HCT116 (cell line): ENCODE measurements at regions not wholly inside any gene's neighbourhood (a gene's known extent, or its start where the extent isn't known, plus 50 kb on each side); places are given as distances from the start of the nearest gene placed in this dataset.

Source experiments
- EGR1 ChIP-seq: IDR thresholded peaks from 2 replicates; pipeline ENCODE4 v1.6.1; 2012; ENCODE audit warnings: low read depth
- ELF1 ChIP-seq: IDR thresholded peaks from 2 replicates; pipeline ENCODE4 v1.6.1; 2012; ENCODE audit warnings: low read depth, borderline replicate concordance
- EZH2 ChIP-seq: fragments of 200-600 bp; sonication (generic); IDR thresholded peaks from 2 replicates; pipeline ENCODE4 v1.6.1; 2017; ENCODE audit warnings: antibody characterized with exemption, mixed run types
- EZH2phosphoT487 ChIP-seq: fragments of 200-600 bp; IDR thresholded peaks from 2 replicates; pipeline ENCODE4 v1.6.1; 2018; ENCODE audit warnings: antibody characterized with exemption, borderline replicate concordance
- JUND ChIP-seq: IDR thresholded peaks from 2 replicates; pipeline ENCODE4 v1.6.1; 2012
- POLR2A ChIP-seq: IDR thresholded peaks from 2 replicates; pipeline ENCODE4 v1.7.0; 2011; ENCODE audit warnings: borderline replicate concordance; ENCODE audit not compliant: insufficient read depth, insufficient read length; ENCODE audit errors: extremely low read depth
- POLR2AphosphoS5 ChIP-seq: IDR thresholded peaks from 2 replicates; pipeline ENCODE4 v1.6.1; 2011; ENCODE audit warnings: mild to moderate bottlenecking, low read depth, low read length, moderate library complexity
- RAD21 ChIP-seq: IDR thresholded peaks from 2 replicates; pipeline ENCODE4 v1.6.1; 2012; ENCODE audit warnings: low read depth, mild to moderate bottlenecking
- TCF7L2 ChIP-seq: IDR thresholded peaks from 2 replicates; pipeline ENCODE4 v1.7.0; 2011; ENCODE audit warnings: borderline replicate concordance, inconsistent platforms; ENCODE audit not compliant: insufficient read depth, insufficient read length; ENCODE audit errors: extremely low read depth
- YY1 ChIP-seq: IDR thresholded peaks from 2 replicates; pipeline ENCODE4 v1.6.1; 2011; ENCODE audit warnings: low read length, low read depth, moderate library complexity, mild to moderate bottlenecking; ENCODE audit not compliant: insufficient replicate concordance; ENCODE audit errors: extremely low read depth
- TF ChIP-seq, protein P1 (sequence below), 3 experiments: fragments of 200-600 bp in 1 of 3; sonication (generic) in 1 of 3; IDR thresholded peaks in 2 of 3; conservative IDR thresholded peaks in 1 of 3; 2 replicates each; pipeline ENCODE4 v1.5.1; 2012 to 2017; ENCODE audit warnings: low read depth in 2 of 3, low read length in 2 of 3, antibody characterized with exemption in 1 of 3, borderline replicate concordance in 1 of 3, control low read depth in 1 of 3, mild to moderate bottlenecking in 1 of 3, mixed read lengths in 1 of 3, mixed run types in 1 of 3, moderate library complexity in 1 of 3; ENCODE audit not compliant: insufficient read depth in 1 of 3
- TF ChIP-seq, protein P2 (sequence below): IDR thresholded peaks from 2 replicates; pipeline ENCODE4 v1.6.1; 2012
- TF ChIP-seq, protein P3 (sequence below): IDR thresholded peaks from 2 replicates; pipeline ENCODE4 v1.6.1; 2012; ENCODE audit warnings: low read depth

DNA sequence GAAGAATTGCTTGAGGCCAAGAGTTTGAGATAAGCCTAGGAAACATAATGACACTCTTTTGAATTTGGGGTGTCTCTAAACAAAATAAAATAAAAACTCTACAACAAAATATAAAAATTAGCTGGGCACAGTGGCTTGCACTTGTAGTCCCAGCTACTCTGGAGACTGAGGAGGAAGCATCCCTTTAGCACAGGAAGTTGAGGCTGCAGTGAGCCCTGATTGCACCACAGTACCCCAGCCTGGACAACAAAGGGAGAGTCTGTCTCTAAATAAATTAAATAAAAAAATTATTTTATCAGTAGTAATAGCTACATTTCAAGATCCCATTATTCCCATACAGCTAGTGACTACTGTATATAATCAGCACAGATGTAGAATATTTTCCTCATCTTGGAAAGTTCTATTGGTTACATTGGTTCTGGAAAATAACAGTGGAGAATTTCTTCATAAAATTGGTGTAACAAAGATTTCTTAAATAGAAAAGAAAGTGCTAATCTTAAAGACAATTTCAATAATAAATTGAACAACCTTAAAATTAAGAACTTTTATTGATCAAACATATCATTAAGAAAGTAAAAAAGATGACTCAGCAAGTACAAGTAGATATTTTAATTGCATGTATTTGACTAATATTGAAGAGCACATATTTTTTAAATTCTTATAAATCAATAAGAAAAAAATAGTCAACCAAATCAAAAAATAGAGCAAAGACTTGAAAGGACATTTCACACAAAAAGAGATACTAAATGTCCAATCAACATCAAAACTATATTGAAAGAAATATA is 90.4 kb upstream of the KYNU start:
- TF ChIP-seq YY1: no peak
- no peak for TF ChIP-seq EZH2phosphoT487
- no peak for TF ChIP-seq EZH2
- TF ChIP-seq, protein P1, sequence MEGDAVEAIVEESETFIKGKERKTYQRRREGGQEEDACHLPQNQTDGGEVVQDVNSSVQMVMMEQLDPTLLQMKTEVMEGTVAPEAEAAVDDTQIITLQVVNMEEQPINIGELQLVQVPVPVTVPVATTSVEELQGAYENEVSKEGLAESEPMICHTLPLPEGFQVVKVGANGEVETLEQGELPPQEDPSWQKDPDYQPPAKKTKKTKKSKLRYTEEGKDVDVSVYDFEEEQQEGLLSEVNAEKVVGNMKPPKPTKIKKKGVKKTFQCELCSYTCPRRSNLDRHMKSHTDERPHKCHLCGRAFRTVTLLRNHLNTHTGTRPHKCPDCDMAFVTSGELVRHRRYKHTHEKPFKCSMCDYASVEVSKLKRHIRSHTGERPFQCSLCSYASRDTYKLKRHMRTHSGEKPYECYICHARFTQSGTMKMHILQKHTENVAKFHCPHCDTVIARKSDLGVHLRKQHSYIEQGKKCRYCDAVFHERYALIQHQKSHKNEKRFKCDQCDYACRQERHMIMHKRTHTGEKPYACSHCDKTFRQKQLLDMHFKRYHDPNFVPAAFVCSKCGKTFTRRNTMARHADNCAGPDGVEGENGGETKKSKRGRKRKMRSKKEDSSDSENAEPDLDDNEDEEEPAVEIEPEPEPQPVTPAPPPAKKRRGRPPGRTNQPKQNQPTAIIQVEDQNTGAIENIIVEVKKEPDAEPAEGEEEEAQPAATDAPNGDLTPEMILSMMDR (IDR thresholded peaks at IDR 0.05 in 2 of 3, conservative IDR thresholded peaks at IDR 0.05 in 1 of 3; ENCODE audit: borderline replicate concordance in 1 of 3, insufficient read depth in 1 of 3, low read depth in 2 of 3, low read length in 2 of 3): no peak
- no peak for TF ChIP-seq JUND
- TF ChIP-seq, protein P2, sequence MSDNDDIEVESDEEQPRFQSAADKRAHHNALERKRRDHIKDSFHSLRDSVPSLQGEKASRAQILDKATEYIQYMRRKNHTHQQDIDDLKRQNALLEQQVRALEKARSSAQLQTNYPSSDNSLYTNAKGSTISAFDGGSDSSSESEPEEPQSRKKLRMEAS: no peak
- no peak for TF ChIP-seq ELF1
- TF ChIP-seq POLR2AphosphoS5: no peak
- no peak for TF ChIP-seq RAD21
- TF ChIP-seq, protein P3, sequence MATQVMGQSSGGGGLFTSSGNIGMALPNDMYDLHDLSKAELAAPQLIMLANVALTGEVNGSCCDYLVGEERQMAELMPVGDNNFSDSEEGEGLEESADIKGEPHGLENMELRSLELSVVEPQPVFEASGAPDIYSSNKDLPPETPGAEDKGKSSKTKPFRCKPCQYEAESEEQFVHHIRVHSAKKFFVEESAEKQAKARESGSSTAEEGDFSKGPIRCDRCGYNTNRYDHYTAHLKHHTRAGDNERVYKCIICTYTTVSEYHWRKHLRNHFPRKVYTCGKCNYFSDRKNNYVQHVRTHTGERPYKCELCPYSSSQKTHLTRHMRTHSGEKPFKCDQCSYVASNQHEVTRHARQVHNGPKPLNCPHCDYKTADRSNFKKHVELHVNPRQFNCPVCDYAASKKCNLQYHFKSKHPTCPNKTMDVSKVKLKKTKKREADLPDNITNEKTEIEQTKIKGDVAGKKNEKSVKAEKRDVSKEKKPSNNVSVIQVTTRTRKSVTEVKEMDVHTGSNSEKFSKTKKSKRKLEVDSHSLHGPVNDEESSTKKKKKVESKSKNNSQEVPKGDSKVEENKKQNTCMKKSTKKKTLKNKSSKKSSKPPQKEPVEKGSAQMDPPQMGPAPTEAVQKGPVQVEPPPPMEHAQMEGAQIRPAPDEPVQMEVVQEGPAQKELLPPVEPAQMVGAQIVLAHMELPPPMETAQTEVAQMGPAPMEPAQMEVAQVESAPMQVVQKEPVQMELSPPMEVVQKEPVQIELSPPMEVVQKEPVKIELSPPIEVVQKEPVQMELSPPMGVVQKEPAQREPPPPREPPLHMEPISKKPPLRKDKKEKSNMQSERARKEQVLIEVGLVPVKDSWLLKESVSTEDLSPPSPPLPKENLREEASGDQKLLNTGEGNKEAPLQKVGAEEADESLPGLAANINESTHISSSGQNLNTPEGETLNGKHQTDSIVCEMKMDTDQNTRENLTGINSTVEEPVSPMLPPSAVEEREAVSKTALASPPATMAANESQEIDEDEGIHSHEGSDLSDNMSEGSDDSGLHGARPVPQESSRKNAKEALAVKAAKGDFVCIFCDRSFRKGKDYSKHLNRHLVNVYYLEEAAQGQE: no peak
- no peak for TF ChIP-seq TCF7L2
- TF ChIP-seq EGR1: no peak
- no peak for TF ChIP-seq POLR2A
